HCT116 (cell line): ENCODE measurements at regions not wholly inside any gene's neighbourhood (a gene's known extent, or its start where the extent isn't known, plus 50 kb on each side); places are given as distances from the start of the nearest gene placed in this dataset.

Experiments
- ATAC-seq: fragments of 200-7000 bp; cut with Tn5 transposase; 2 replicates; pipeline ENCODE4 v1.9.1; 2020; ENCODE audit warnings: mild to moderate bottlenecking, moderate library complexity
- BruUV-seq: library from RNA; stranded (reverse); fragments of 400-500 nt; replicated peaks from 2 replicates; lab custom pipeline; 2021; lab: Mats Ljungman, UMichigan
- CTCF ChIA-PET: fragments of 300-600 bp; sonication (Branson Sonifier 250); formaldehyde crosslinking; loops from one replicate; lab custom pipeline; 2021; ENCODE audit warnings: antibody characterized with exemption; lab: Charles Lee
- POLR2A ChIA-PET: fragments of 300-600, 350-600 bp; sonication (Branson Sonifier 250); formaldehyde crosslinking; loops from one replicate; lab custom pipeline; 2021; ENCODE audit warnings: antibody characterized with exemption; lab: Charles Lee
- RAD21 ChIA-PET, 2 experiments: fragments of 300-600 bp; sonication (Branson Sonifier 250); formaldehyde crosslinking; loops; one replicate each; lab custom pipeline; 2023; ENCODE audit warnings: low total read pairs in 2 of 2; ENCODE audit not compliant: uncharacterized antibody in 2 of 2, unreplicated experiment in 2 of 2, low non-redundant PET in 1 of 2; lab: Charles Lee
- DNase-seq: peaks from one replicate; pipeline ENCODE4 v3.0.0-alpha.2; 2010; ENCODE audit warnings: low read depth, low spot score
- H2AFZ ChIP-seq: fragments of 200-600 bp; shearing (Covaris generic), sonication (generic); 2 replicates; pipeline ENCODE4 v1.6.1; 2017; ENCODE audit warnings: low read depth, mixed run types, mixed read lengths, antibody characterized with exemption, low read length; ENCODE audit not compliant: poor library complexity, severe bottlenecking
- H3K27ac ChIP-seq: 2 replicates; pipeline ENCODE4 v1.5.1; 2012; ENCODE audit warnings: low read depth, low read length
- H3K27me3 ChIP-seq: fragments of 200-600 bp; sonication (generic); 2 replicates; pipeline ENCODE4 v1.6.1; 2016; ENCODE audit warnings: mixed run types, low read length, mixed read lengths; ENCODE audit not compliant: insufficient read depth
- H3K36me3 ChIP-seq, 2 experiments: fragments of 200-500 bp in 1 of 2; fragments of 200-600 bp in 1 of 2; sonication (Bioruptor generic) in 1 of 2; sonication (generic) in 1 of 2; 2 replicates each; pipeline versions ENCODE4 v1.5.1 to v1.6.1; 2014 to 2016; ENCODE audit warnings: low read length in 2 of 2, inconsistent platforms in 1 of 2, mixed read lengths in 1 of 2, mixed run types in 1 of 2; ENCODE audit not compliant: insufficient read depth in 2 of 2, control insufficient read depth in 1 of 2
- H3K4me1 ChIP-seq, 2 experiments: fragments of 200-600 bp in 1 of 2; sonication (generic) in 1 of 2; 2 replicates each; pipeline versions ENCODE4 v1.5.1 to v1.6.1; 2012 to 2017; ENCODE audit warnings: low read length in 2 of 2, inconsistent platforms in 1 of 2, mild to moderate bottlenecking in 1 of 2, mixed read lengths in 1 of 2, mixed run types in 1 of 2, moderate library complexity in 1 of 2; ENCODE audit not compliant: insufficient read depth in 2 of 2, control insufficient read depth in 1 of 2
- H3K4me2 ChIP-seq: fragments of 200-600 bp; sonication (generic); 2 replicates; pipeline ENCODE4 v1.6.1; 2017; ENCODE audit warnings: mixed run types, low read length, mixed read lengths
- H3K4me3 ChIP-seq, 2 experiments: fragments of 200-600 bp in 1 of 2; sonication (generic) in 1 of 2; replicated peaks in 1 of 2; 2 replicates each; pipeline ENCODE4 v1.5.1; 2011 to 2016; ENCODE audit warnings: low read length in 2 of 2, control low read depth in 1 of 2, low read depth in 1 of 2, mild to moderate bottlenecking in 1 of 2, mixed read lengths in 1 of 2, mixed run types in 1 of 2
- H3K79me2 ChIP-seq: fragments of 200-600 bp; sonication (generic); 2 replicates; pipeline ENCODE4 v1.6.1; 2017; ENCODE audit warnings: mild to moderate bottlenecking, mixed run types, low read length, moderate library complexity, mixed read lengths; ENCODE audit not compliant: insufficient read depth
- H3K9ac ChIP-seq: fragments of 200-600 bp; sonication (generic); 2 replicates; pipeline ENCODE4 v1.6.1; 2016; ENCODE audit warnings: low read length, mixed read lengths
- H3K9me2 ChIP-seq: fragments of 200-600 bp; sonication (generic), shearing (Covaris generic); 2 replicates; pipeline ENCODE4 v1.6.1; 2017; ENCODE audit warnings: mixed run types, mild to moderate bottlenecking, moderate library complexity; ENCODE audit not compliant: insufficient read depth
- H3K9me3 ChIP-seq, 2 experiments: fragments of 200-500 bp in 1 of 2; fragments of 200-600 bp in 1 of 2; sonication (Bioruptor generic) in 1 of 2; sonication (generic) in 1 of 2; 2 replicates each; pipeline ENCODE4 v1.6.1; 2014 to 2017; ENCODE audit warnings: low read length in 2 of 2, mixed read lengths in 2 of 2, inconsistent platforms in 1 of 2, low read depth in 1 of 2, mild to moderate bottlenecking in 1 of 2, mixed run types in 1 of 2, moderate library complexity in 1 of 2; ENCODE audit not compliant: control insufficient read depth in 1 of 2, insufficient read depth in 1 of 2
- H4K20me1 ChIP-seq: fragments of 200-600 bp; sonication (generic), shearing (Covaris generic); 2 replicates; pipeline ENCODE4 v1.6.1; 2017; ENCODE audit warnings: mixed run types, mild to moderate bottlenecking, moderate library complexity; ENCODE audit not compliant: insufficient read depth
- ATF3 ChIP-seq: IDR thresholded peaks from 2 replicates; pipeline ENCODE4 v1.6.1; 2012
- EZH2 ChIP-seq: fragments of 200-600 bp; sonication (generic); IDR thresholded peaks from 2 replicates; pipeline ENCODE4 v1.6.1; 2017; ENCODE audit warnings: antibody characterized with exemption, mixed run types
- FOSL1 ChIP-seq: IDR thresholded peaks from 2 replicates; pipeline ENCODE4 v1.6.1; 2012; ENCODE audit warnings: low read depth
- MAX ChIP-seq: IDR thresholded peaks from 2 replicates; pipeline ENCODE4 v1.6.1; 2012
- POLR2A ChIP-seq: IDR thresholded peaks from 2 replicates; pipeline ENCODE4 v1.7.0; 2011; ENCODE audit warnings: borderline replicate concordance; ENCODE audit not compliant: insufficient read depth, insufficient read length; ENCODE audit errors: extremely low read depth
- POLR2AphosphoS5 ChIP-seq: IDR thresholded peaks from 2 replicates; pipeline ENCODE4 v1.6.1; 2011; ENCODE audit warnings: mild to moderate bottlenecking, low read depth, low read length, moderate library complexity
- REST ChIP-seq: IDR thresholded peaks from 2 replicates; pipeline ENCODE4 v1.6.1; 2012; ENCODE audit warnings: low read depth
- ZBTB33 ChIP-seq: IDR thresholded peaks from 2 replicates; pipeline ENCODE4 v1.6.1; 2011; ENCODE audit warnings: mild to moderate bottlenecking, low read length, moderate library complexity; ENCODE audit not compliant: insufficient replicate concordance; ENCODE audit errors: extremely low read depth
- ZFX ChIP-seq: fragments of 450-650 bp; IDR thresholded peaks from 2 replicates; pipeline ENCODE4 v1.6.1; 2017
- intact Hi-C: fragments of 100-400 bp; cut with micrococcal nuclease; formaldehyde crosslinking; loops from 2 replicates; pipeline ENCODE4 v1.10.0; 2022

- POLR2A ChIA-PET: no interaction called here
- DNase-seq (no peak), ATAC-seq (no peak)
- TF ChIP-seq POLR2A (no peak), FOSL1 (no peak), POLR2AphosphoS5 (no peak), EZH2 (no peak), ATF3 (no peak), ZFX (no peak), REST (no peak)
- Histone ChIP-seq H3K79me2 (no peaks in the 10 kb centered on the region), H3K9ac (no peak overlapping the region), H3K4me1 (no peaks in the 10 kb centered on the region), H2AFZ (no peak overlapping the region), H3K36me3 (no peaks in the 10 kb centered on the region), H3K4me2 (no peak overlapping the region), H3K9me2 (no peaks in the 10 kb centered on the region), H3K27me3 (no peaks in the 10 kb centered on the region), H3K4me3 (no peak overlapping the region), H4K20me1 (no peaks in the 10 kb centered on the region), H3K9me3 (no peaks in the 10 kb centered on the region), H3K27ac (no peak overlapping the region)
- CTCF ChIA-PET: no interaction called here
- intact Hi-C loops: no loop called here
- RAD21 ChIA-PET: no interaction called here
- no TSS peak for BruUV-seq
These were observed 51.0 kb downstream of the FAT4 start for GRCh38 chr4:125365731-125366130.

DNA sequence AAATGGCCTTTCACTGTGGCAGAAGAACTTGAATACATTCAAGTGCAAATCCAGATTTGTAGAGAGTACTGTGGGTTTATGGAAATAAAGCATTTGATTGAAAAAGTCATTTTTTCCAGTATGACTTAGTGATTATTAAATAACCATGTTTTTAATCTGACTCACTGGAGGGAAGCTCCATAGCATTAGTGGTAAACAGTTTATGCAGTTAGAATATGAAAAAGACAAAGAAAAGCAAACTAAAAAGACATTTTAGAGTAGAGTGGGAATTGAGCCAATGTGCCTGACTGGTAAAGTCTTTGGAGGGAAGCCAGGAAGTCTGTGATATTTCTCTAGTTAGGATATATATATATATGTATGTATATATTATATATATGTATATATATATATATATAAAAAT lies 53.4 kb downstream of the FAT4 start:
- no peaks in the 10 kb centered on the region for H4K20me1 ChIP-seq
- H3K79me2 ChIP-seq: no peaks in the 10 kb centered on the region
- no peaks in the 10 kb centered on the region for H3K9me3 ChIP-seq
- ChIA-PET CTCF (no interaction called here), RAD21 (no interaction called here), POLR2A (no interaction called here)
- no peak overlapping the region for H3K4me2 ChIP-seq
- H3K4me1 ChIP-seq: no peaks in the 10 kb centered on the region
- TF ChIP-seq ZBTB33: no peak
- TF ChIP-seq MAX: no peak
- H3K9me2 ChIP-seq: no peaks in the 10 kb centered on the region
- DNase-seq (no peak), ATAC-seq (no peak)
- intact Hi-C loops: no loop called here
- H3K27ac ChIP-seq: no peak overlapping the region
- H2AFZ ChIP-seq: no peak overlapping the region
- H3K27me3 ChIP-seq: no peaks in the 10 kb centered on the region
- no peak overlapping the region for H3K4me3 ChIP-seq
- no peak overlapping the region for H3K9ac ChIP-seq
- no TSS peak for BruUV-seq
- H3K36me3 ChIP-seq: no peaks in the 10 kb centered on the region
